Cardiac muscle cell (in vitro differentiated cells and primary cell): ENCODE measurements at regions not wholly inside any gene's neighbourhood (a gene's known extent, or its start where the extent isn't known, plus 50 kb on each side); places are given as distances from the start of the nearest gene placed in this dataset.

ENCODE experiments used
- DNase-seq, 2 donors: peaks; one replicate each; pipeline versions ENCODE4 v3.0.0 to v3.0.0-alpha.2; 2010 to 2017; ENCODE audit warnings: low read depth in 1 of 2, low spot score in 1 of 2
- H3K27ac ChIP-seq: fragments of 200-600 bp; sonication (generic); 2 replicates; pipeline ENCODE4 v1.5.1; 2016
- H3K27me3 ChIP-seq: fragments of 200-600 bp; sonication (generic); 2 replicates; pipeline ENCODE4 v1.6.0; 2016; ENCODE audit warnings: control low read depth
- H3K36me3 ChIP-seq: fragments of 200-600 bp; sonication (generic); 2 replicates; pipeline ENCODE4 v1.5.1; 2016; ENCODE audit warnings: control low read depth
- H3K4me1 ChIP-seq: fragments of 200-600 bp; sonication (generic); 2 replicates; pipeline ENCODE4 v1.8.1; 2017; ENCODE audit warnings: low read depth, mild to moderate bottlenecking, mixed run types
- H3K4me3 ChIP-seq: fragments of 200-600 bp; sonication (generic); 2 replicates; pipeline ENCODE4 v1.5.1; 2016; ENCODE audit warnings: mild to moderate bottlenecking
- H3K9me3 ChIP-seq: fragments of 200-600 bp; sonication (generic); 2 replicates; pipeline ENCODE4 v1.5.1; 2017; ENCODE audit warnings: low read depth, mild to moderate bottlenecking, control low read depth
- CTCF ChIP-seq: IDR thresholded peaks from 2 replicates; pipeline ENCODE4 v1.5.1; 2012; ENCODE audit warnings: low read depth, mild to moderate bottlenecking, low read length

DNA sequence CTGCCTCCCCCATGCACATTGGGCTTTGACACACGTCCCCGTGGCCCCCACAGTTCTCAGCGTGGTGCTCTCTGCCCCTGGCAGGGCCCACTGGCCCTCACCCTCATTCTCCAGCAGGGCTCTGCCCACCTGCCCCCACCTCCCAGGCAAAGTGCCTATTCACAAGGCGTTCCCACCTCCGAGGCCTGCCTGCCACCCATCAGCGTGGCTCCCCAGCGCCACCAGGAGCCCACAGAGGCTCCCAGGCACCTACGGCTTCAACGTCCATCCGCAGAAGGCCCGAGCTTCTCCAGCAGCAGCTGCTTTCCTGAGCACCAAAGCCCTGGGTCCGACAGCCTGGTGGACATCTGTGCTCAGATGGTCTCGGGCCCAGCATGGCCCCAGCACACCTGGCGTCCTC lies 211.8 kb upstream of the PPP2R2D start:
- TF ChIP-seq CTCF, result no peak
- Histone ChIP-seq H3K9me3 (no peaks in the 10 kb centered on the region), H3K27ac (no peak overlapping the region), H3K4me3 (no peak overlapping the region), H3K36me3 (no peaks in the 10 kb centered on the region), H3K27me3 (peaks cover 5% of the 10 kb centered on the region), H3K4me1 (no peaks in the 10 kb centered on the region)
- peak in 1 of 2 donors; percentile 14 for DNase-seq

GRCh38 chr10:131689486-131689885 lies 211.3 kb upstream of the PPP2R2D start:
- no peak for TF ChIP-seq CTCF
- no peak overlapping the region for H3K4me3 ChIP-seq
- no peaks in the 10 kb centered on the region for H3K4me1 ChIP-seq
- no peak overlapping the region for H3K27ac ChIP-seq
- H3K27me3 ChIP-seq, result peaks cover 5% of the 10 kb centered on the region
- H3K36me3 ChIP-seq, result no peaks in the 10 kb centered on the region
- no peak for DNase-seq
- no peaks in the 10 kb centered on the region for H3K9me3 ChIP-seq

DNA sequence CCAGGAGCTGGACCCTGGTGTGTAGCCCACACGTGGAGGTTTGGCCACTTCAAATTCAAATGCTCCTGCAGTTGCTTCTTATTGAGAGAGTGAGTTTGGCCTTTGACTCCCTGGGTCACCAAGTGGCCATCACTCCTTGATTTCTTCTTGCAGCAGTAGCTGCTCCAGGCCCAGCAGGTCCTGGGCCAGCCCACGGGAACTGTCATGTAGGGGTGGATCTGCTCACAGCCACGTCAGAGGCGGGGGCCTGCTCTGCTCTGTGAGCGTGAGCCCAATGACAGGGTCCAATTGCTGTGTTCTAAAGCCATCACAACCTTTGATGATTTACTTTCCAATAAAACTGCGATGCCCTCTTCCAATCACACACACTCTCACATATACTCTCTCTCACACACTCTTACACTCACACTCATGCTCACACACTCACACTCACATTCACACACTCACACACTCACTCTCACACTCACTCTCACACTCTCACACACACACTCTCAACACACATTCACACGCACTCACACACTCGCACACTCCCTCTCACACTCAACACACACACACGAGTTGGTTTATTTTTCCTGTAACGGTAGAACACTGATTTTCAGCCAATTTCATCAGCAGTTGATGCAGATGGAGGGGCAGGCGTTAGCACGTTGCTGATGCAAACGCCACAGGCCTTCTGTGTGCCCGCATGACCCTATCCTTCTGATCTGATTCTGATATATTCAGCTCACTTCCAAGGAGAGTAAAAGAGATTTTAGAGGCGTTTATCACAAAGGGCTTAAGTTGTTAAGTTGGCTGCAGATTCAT lies 210.7 kb upstream of the PPP2R2D start:
- Histone ChIP-seq H3K4me1 (no peaks in the 10 kb centered on the region), H3K9me3 (no peaks in the 10 kb centered on the region), H3K36me3 (no peaks in the 10 kb centered on the region), H3K27ac (no peak overlapping the region), H3K4me3 (no peak overlapping the region), H3K27me3 (peaks cover 5% of the 10 kb centered on the region)
- TF ChIP-seq CTCF, result no peak
- DNase-seq, result no peak

- Histone ChIP-seq H3K27me3 (peaks cover 5% of the 10 kb centered on the region), H3K9me3 (no peaks in the 10 kb centered on the region), H3K4me1 (no peaks in the 10 kb centered on the region), H3K36me3 (no peaks in the 10 kb centered on the region), H3K4me3 (no peak overlapping the region), H3K27ac (no peak overlapping the region)
- TF ChIP-seq CTCF, result no peak
- no peak for DNase-seq
These were observed 210.0 kb upstream of the PPP2R2D start for GRCh38 chr10:131690805-131691239.

DNA sequence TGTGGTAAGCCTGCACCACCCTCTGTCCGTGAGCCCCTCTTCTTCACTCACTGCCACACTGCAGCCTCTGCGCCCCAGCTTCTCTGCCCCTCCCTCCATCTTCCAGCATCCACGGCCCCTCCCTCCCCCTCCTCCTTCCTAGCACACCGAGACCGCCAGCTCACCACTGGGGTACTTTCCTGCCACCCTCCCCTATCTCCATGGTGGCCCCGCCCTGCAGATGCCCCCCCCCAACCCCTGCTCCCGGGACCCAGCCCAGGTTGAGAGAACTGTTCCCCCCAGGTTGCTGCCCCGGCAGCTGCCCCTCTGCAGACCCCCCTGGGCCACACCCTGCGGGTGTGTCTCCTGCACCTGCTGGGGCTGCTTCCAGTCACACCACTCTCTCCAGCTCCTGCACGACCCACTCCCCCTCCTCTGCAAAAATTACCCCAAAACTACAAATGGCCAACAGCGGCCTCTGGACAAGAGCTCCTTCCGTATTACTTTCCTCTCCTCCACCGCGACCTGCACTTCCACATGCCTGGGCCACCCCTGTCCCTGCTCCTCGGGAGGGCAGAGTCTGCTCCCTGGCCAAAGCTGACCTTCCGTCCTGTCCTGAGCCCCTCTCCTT lies 209.2 kb upstream of the PPP2R2D start:
- H3K4me1 ChIP-seq, result no peaks in the 10 kb centered on the region
- peaks cover 5% of the 10 kb centered on the region for H3K27me3 ChIP-seq
- TF ChIP-seq CTCF, result no peak
- no peaks in the 10 kb centered on the region for H3K9me3 ChIP-seq
- H3K27ac ChIP-seq, result no peak overlapping the region
- H3K4me3 ChIP-seq, result no peak overlapping the region
- DNase-seq, result no peak
- H3K36me3 ChIP-seq, result no peaks in the 10 kb centered on the region
